Fibroblast of skin of scalp (primary cell): ENCODE measurements at regions not wholly inside any gene's neighbourhood (a gene's known extent, or its start where the extent isn't known, plus 50 kb on each side); places are given as distances from the start of the nearest gene placed in this dataset.
A peak's percentile ranks its signal among the peaks of the same experiment; 100 is the strongest.

ENCODE experiments used
- DNase-seq: peaks from one replicate; pipeline ENCODE4 v3.0.0-alpha.2; 2013

GRCh38 chr13:40120781-40121180, 465.3 kb downstream of the COG6 start:
- peak; percentile 59 for DNase-seq

GRCh38 chr13:40121722-40122121, 466.3 kb downstream of the COG6 start:
- peak; percentile 8 for DNase-seq

- no peak for DNase-seq
Measured at GRCh38 chr13:40123962-40124632, 468.6 kb downstream of the COG6 start.

- DNase-seq = no peak
Measured at GRCh38 chr13:40124633-40125015, 469.2 kb downstream of the COG6 start.

GRCh38 chr13:40125336-40125735, 469.9 kb downstream of the COG6 start:
- DNase-seq = no peak

GRCh38 chr13:40126306-40127085, 471.0 kb downstream of the COG6 start:
- no peak for DNase-seq

GRCh38 chr13:40127476-40127875, 472.0 kb downstream of the COG6 start:
- DNase-seq = no peak

- no peak for DNase-seq
Measured at GRCh38 chr13:40127925-40128324, 472.5 kb downstream of the COG6 start.

- no peak for DNase-seq
Measured at GRCh38 chr13:40129467-40129866, 474.0 kb downstream of the COG6 start.

- peak; percentile 36 for DNase-seq
Measured at GRCh38 chr13:40130871-40131636, 475.6 kb downstream of the COG6 start.

- DNase-seq = no peak
Measured at GRCh38 chr13:40132249-40132648, 476.8 kb downstream of the COG6 start.

- no peak for DNase-seq
Measured at GRCh38 chr13:40136896-40137295, 481.4 kb downstream of the COG6 start.

- DNase-seq = no peak
Measured at GRCh38 chr13:40137400-40137799, 481.9 kb downstream of the COG6 start.

GRCh38 chr13:40139896-40140520, 484.5 kb downstream of the COG6 start:
- no peak for DNase-seq

- DNase-seq = no peak
Measured at GRCh38 chr13:40141859-40142555, 486.5 kb downstream of the COG6 start.

GRCh38 chr13:40143106-40143505, 487.6 kb downstream of the COG6 start:
- DNase-seq = no peak

GRCh38 chr13:40143559-40143958, 488.1 kb downstream of the COG6 start:
- no peak for DNase-seq

- no peak for DNase-seq
Measured at GRCh38 chr13:40145139-40145538, 489.7 kb downstream of the COG6 start.

GRCh38 chr13:40146063-40146462, 490.6 kb downstream of the COG6 start:
- DNase-seq = no peak

GRCh38 chr13:40146611-40147117, 491.2 kb downstream of the COG6 start:
- DNase-seq = no peak

GRCh38 chr13:40148101-40148500, 492.6 kb downstream of the COG6 start:
- DNase-seq = no peak

- DNase-seq = no peak
Measured at GRCh38 chr13:40148742-40149141, 493.3 kb downstream of the COG6 start.
